GM13976 (cell line): ENCODE measurements at regions not wholly inside any gene's neighbourhood (a gene's known extent, or its start where the extent isn't known, plus 50 kb on each side); places are given as distances from the start of the nearest gene placed in this dataset.

ENCODE experiments used
- DNase-seq: peaks from one replicate; pipeline ENCODE4 v3.0.0; 2012; ENCODE audit warnings: low spot score
- in situ Hi-C: fragments of 300-500 bp; cut with MboI; formaldehyde crosslinking; loops from one replicate; pipeline ENCODE4 v1.12.0; 2022; ENCODE audit warnings: low sequenced_read_pairs, mixed read lengths, inconsistent platforms; ENCODE audit not compliant: unreplicated experiment
- TF ChIP-seq, protein P1 (sequence below): IDR thresholded peaks from 2 replicates; pipeline ENCODE4 v1.5.1; 2012; ENCODE audit warnings: borderline replicate concordance, mild to moderate bottlenecking; ENCODE audit not compliant: insufficient read depth; ENCODE audit errors: extremely low read depth, missing control alignments, control extremely low read depth

DNA sequence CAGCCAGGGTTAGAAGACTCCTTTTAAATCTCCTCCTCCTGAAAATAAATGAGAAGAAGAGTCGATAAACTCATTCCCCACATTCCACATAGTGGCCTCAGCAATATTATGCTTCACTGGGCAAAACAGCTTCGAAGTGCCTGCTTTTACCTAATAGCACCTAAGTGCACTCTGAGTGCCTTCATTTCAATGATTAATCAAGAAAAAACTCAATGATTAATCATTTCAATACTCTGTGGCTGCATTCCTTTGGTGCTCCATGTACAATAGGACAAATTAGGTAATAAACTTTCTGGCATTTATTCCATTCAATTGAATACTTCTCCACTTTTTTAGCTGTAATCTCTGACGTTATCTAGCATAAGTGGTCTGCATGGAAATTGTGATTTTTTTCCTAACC lies 174.6 kb downstream of the CCDC71L start:
- TF ChIP-seq, protein P1, sequence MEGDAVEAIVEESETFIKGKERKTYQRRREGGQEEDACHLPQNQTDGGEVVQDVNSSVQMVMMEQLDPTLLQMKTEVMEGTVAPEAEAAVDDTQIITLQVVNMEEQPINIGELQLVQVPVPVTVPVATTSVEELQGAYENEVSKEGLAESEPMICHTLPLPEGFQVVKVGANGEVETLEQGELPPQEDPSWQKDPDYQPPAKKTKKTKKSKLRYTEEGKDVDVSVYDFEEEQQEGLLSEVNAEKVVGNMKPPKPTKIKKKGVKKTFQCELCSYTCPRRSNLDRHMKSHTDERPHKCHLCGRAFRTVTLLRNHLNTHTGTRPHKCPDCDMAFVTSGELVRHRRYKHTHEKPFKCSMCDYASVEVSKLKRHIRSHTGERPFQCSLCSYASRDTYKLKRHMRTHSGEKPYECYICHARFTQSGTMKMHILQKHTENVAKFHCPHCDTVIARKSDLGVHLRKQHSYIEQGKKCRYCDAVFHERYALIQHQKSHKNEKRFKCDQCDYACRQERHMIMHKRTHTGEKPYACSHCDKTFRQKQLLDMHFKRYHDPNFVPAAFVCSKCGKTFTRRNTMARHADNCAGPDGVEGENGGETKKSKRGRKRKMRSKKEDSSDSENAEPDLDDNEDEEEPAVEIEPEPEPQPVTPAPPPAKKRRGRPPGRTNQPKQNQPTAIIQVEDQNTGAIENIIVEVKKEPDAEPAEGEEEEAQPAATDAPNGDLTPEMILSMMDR: no peak
- in situ Hi-C loops: no loop called here
- DNase-seq: no peak

- TF ChIP-seq, protein P1: no peak
- in situ Hi-C loops: no loop called here
These were observed 175.0 kb downstream of the CCDC71L start for GRCh38 chr7:106485919-106486318.

DNA sequence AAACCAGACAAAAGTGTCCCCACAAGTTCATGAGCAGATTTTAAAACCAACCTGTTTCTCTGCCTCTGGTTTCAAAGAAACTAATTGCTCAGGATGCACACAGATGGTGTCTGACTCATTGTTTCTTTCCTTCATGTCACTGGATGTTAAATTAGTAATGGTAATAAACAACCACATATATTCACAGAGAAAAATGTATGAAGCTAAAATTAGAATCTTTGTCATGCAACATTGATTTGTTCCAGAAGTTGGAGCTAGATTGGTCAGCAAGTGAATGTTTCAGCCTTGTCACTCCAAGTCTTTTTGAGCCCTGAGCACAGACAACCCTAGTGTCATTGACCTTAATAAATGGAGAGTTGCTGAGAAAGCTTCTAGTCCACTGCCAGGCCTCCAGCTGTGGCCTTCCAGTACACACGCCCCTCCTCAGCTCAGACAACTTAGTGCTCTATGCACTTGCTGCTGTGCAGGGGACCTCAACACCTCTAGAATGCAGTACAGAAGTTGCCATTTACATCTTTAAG lies 175.9 kb downstream of the CCDC71L start:
- in situ Hi-C loops: no loop called here
- peak; percentile 12 for DNase-seq
- TF ChIP-seq, protein P1: no peak

More at GRCh38 chr7:106485919-106486318, 175.0 kb downstream of the CCDC71L start:
- no peak for DNase-seq

DNA sequence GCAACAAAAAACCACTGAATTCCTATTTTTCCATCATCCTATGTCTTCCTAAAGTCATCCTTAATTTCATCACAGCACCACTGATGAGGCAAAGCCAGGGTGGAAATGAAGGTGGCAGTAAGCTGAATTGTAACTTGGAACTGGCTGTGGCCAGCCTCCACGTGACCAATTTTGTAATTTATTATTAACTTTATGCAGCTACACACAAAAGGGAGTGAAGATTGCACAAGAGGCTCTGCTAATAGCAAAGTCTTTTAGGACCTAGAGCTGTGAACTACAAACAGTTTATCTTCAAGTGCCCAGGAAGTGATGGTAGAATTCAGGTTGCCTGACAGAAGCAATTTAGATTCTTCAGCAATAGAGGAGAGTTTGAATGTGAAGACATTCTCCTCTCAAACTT lies 176.4 kb downstream of the CCDC71L start:
- in situ Hi-C loops: no loop called here
- TF ChIP-seq, protein P1: no peak
- DNase-seq: no peak

GRCh38 chr7:106482091-106482490 lies 178.9 kb downstream of the CCDC71L start:
- in situ Hi-C loops: no loop called here
- DNase-seq: no peak
- TF ChIP-seq, protein P1: no peak

DNA sequence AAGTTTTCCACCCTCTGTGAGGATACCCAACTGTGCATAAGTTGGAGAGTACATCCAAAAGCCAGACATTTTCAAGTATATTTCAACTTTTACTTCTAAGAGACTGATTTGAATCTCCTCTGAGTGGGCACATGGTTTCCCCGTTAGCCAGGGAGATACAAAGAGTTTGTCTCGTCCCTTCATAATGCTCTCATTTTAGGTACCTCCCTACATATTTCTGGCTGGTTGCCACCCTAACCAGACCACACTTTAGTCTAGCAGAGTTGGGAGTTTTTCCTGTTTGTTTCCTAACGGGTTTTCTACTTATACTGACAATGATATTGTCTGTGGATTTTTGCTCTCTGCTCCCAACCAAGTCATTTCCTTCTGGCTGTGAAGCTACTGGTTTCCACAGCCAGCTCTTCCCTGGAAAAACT lies 180.3 kb downstream of the CCDC71L start:
- in situ Hi-C loops: no loop called here
- no peak for DNase-seq
- TF ChIP-seq, protein P1: no peak

DNA sequence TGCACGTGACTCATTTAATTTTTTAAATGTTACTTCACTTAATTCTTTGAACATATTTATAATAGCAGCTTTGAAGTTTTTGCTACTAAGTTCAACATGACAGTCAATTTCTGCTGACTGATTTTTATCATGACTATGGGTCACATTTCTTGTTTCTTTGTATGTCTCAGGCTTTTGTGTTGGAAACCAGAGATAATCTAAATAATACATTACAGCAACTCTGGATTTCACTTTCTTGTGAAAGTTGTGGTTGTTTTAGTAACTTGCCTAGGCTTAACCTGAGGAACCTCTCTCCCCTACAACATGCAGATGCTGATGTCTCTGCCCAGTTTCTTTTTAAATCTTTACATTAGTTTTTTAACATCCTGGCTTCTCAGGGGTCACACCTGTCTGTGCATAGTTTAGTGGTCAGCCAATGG lies 180.8 kb downstream of the CCDC71L start:
- DNase-seq: peak; percentile 14
- TF ChIP-seq, protein P1: no peak
- in situ Hi-C loops: no loop called here
